Epithelial cell of proximal tubule (primary cell): ENCODE measurements at regions not wholly inside any gene's neighbourhood (a gene's known extent, or its start where the extent isn't known, plus 50 kb on each side); places are given as distances from the start of the nearest gene placed in this dataset.
"Not testable (repeated sequence)": the region's sequence is repeated elsewhere in the genome, so short reads cannot be mapped to it uniquely, and the experiment has no call there.

Experiments
- DNase-seq: peaks from one replicate; pipeline ENCODE4 v3.0.0-alpha.2; 2011; ENCODE audit warnings: low read depth
- H3K4me3 ChIP-seq: 2 replicates; pipeline ENCODE4 v1.5.1; 2011; ENCODE audit warnings: low read depth, mild to moderate bottlenecking, low read length
- TF ChIP-seq, protein P1 (sequence below): conservative IDR thresholded peaks from 2 replicates; pipeline ENCODE4 v1.5.1; 2012; ENCODE audit warnings: low read depth, mild to moderate bottlenecking, low read length

DNA sequence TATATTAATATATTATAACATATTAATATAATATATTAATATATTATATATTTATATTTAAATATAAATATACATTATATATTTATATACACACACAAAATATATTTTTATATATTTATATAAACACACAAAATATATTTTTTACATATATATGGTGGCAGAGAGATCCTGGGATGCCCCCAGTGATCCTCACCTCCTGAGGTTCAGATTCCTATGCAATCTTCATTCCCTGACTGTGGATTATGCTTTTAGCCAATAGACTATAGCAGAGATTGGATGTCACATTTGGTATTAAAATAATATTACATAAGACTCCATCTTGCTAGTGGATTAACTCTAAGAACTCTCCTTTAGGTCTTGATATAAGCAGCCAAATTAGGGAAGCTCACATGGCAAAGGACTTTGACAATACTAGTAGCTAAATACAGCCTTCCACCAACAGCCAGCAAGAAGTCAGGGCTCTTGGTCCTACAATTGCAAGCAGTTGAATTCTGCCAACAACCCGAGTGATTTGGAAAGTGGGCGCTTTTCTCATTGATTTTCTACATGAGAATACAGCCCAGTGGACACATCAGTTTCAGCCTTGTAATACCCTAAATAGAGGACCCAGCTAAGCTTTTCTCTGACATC, 681.0 kb downstream of the C6orf118 start:
- DNase-seq: no peak
- TF ChIP-seq, protein P1, sequence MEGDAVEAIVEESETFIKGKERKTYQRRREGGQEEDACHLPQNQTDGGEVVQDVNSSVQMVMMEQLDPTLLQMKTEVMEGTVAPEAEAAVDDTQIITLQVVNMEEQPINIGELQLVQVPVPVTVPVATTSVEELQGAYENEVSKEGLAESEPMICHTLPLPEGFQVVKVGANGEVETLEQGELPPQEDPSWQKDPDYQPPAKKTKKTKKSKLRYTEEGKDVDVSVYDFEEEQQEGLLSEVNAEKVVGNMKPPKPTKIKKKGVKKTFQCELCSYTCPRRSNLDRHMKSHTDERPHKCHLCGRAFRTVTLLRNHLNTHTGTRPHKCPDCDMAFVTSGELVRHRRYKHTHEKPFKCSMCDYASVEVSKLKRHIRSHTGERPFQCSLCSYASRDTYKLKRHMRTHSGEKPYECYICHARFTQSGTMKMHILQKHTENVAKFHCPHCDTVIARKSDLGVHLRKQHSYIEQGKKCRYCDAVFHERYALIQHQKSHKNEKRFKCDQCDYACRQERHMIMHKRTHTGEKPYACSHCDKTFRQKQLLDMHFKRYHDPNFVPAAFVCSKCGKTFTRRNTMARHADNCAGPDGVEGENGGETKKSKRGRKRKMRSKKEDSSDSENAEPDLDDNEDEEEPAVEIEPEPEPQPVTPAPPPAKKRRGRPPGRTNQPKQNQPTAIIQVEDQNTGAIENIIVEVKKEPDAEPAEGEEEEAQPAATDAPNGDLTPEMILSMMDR: no peak
- no peak overlapping the region for H3K4me3 ChIP-seq

DNA sequence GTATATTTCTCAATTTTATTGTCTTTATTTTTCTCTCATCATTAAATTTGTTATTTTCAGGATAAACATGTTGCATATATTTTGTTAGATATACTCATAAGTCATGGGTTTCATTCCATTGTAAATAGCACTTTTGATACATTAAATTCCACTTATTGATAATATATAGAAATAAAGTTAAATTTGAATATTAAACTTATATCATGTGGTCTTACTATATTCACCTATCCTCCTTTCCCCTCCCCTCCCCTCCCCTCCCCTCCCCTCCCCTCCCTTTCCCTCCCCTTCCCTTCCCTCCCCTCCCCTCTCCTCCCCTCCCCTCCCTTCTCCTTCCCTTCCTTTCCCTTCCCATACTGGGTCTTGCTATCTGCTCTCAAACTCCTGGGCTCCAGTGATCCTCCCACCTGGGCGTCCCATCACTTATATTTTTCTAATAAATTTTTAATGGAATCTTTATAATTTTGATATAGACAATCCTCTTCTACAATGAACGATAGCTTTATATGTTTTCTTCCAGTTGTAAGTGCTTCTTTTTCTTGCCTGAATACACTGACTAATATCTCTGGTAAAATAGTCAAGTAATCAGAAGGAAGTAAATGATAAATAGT, 692.4 kb downstream of the C6orf118 start:
- no peak for DNase-seq
- TF ChIP-seq, protein P1: no peak
- H3K4me3 ChIP-seq: no peak overlapping the region

DNA sequence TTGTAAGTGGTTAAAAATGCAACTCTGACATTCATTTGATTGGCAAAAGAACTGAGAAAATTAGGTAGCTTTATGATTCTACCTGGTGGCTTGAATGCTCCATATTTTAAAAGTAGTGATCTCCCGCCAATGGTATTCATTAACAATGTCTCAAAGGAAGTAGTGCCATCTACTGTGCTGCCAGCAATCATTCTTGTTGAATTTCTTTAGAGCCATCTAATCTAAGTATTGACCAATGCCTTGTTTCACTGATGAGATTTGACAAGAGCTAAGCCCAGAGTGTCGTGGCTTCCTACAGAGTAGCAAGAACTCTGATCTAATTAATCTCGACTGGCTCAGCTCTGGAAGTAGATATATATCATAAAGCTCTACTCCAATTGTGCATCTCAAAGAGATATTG, 696.7 kb downstream of the C6orf118 start:
- TF ChIP-seq, protein P1: no peak
- no peak overlapping the region for H3K4me3 ChIP-seq
- no peak for DNase-seq

DNA sequence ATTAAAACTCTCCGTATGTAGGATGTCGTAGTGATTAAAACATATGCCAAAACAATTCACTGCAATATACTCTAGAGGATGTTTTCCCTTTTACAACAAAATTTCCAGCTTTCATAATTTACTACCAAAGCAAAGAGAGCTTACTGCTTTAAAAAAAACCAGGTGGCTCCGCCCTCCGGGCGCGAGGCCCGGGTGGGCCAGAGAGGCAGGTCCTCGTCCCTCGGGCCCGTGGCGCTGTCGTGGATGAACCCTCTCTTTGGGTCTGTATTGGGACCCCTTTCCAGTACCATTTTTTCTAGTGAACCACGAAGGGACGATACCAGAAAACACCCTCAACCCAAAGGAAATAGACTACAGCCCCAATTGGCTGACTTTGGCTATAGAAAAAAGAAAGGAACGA, 698.5 kb downstream of the C6orf118 start:
- H3K4me3 ChIP-seq, DNase-seq: not testable (repeated sequence)

DNA sequence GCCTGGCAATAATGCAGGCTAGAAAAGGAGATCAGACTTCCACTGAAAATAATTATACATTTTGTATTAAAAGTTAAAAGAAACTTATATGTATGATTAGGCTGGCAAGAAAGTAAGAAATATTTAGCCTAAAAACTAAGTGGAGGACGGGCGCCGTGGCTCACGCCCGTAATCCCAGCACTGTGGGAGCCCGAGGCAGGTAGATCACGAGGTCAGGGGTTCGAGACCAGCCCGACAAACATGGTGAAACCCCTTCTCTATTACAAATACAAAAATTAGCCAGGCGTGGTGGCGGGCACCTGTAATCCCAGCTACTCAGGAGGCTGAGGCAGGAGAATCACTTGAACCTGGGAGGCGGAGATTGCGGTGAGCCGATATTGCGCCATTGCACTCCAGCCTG, 707.0 kb downstream of the C6orf118 start:
- H3K4me3 ChIP-seq, DNase-seq: not testable (repeated sequence)

DNA sequence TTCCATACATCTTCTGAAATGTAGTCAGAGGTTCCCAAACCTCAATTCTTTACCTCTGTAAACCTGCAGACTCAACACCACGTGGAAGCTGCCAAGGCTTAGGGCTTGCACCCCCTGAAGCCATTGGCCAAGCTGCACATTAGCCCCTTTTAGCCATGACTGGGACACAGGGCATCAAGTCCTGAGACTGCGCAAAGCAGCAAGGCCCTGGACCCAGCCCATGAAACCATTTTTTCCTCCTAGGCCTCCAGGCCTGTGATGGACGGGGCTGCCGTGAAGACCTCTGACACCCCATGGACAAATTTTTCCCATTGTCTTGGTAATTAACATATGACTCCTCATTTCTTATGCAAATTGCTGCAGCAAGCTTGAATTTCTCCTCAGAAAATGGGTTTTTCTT, 727.8 kb downstream of the C6orf118 start:
- DNase-seq: no peak
- TF ChIP-seq, protein P1: no peak
- H3K4me3 ChIP-seq: no peak overlapping the region

DNA sequence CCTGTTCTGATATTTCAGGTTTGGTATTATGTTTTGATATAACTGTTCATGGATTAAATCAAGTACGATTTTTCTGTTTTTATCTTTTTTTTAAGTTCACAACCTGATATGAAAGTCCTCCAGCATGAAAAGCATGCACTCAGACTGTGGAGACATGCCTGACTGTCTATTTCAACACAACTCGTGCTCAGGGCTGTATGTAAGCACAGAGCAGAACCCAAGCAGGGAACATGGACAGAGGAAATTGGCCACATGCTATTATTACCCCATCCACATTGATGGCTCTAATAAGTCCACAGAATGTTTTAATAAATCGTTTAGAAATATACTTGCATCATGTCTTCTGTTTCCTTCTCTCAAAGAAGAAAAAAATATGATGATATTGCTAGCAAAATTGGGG, 730.4 kb downstream of the C6orf118 start:
- DNase-seq: no peak
- H3K4me3 ChIP-seq: no peak overlapping the region
- TF ChIP-seq, protein P1: no peak

DNA sequence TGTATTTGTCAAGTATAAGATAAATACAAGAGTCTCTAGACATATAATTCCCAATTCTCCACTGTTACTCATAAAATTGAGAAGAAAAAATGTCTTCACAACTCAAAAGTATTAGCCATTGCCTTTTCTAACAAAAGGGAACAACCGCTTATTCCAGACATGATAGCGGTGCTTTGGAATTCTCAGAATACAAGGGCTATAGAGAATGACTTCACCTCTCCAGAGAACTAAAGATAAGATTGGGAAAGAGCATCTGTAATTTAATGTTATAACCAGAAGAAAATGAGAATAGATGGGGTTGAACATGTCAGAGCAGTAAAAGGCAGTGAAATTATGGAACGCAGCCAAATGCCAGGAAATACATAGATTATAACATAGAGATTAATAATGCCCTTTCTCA, 730.8 kb downstream of the C6orf118 start:
- no peak overlapping the region for H3K4me3 ChIP-seq
- DNase-seq: no peak
- TF ChIP-seq, protein P1: no peak
